HFFc6 (cell line): ENCODE measurements at regions not wholly inside any gene's neighbourhood (a gene's known extent, or its start where the extent isn't known, plus 50 kb on each side); places are given as distances from the start of the nearest gene placed in this dataset.
"Not testable (repeated sequence)": the region's sequence is repeated elsewhere in the genome, so short reads cannot be mapped to it uniquely, and the experiment has no call there.

Experiments
- DNase-seq: peaks from one replicate; pipeline ENCODE4 v3.0.0-alpha.2; 2018
- H3K27ac Mint-ChIP-seq: 2 replicates; pipeline ENCODE4 v1.8.0; 2020; ENCODE audit warnings: mild to moderate bottlenecking, mixed read lengths
- H3K27me3 Mint-ChIP-seq: 2 replicates; pipeline ENCODE4 v1.8.0; 2021; ENCODE audit warnings: mild to moderate bottlenecking, moderate library complexity, mixed read lengths; ENCODE audit not compliant: insufficient read depth
- H3K36me3 Mint-ChIP-seq: 2 replicates; pipeline ENCODE4 v1.8.0; 2021; ENCODE audit warnings: low read depth, mixed read lengths
- H3K4me1 Mint-ChIP-seq: 2 replicates; pipeline ENCODE4 v1.8.0; 2020; ENCODE audit warnings: low read depth, mixed read lengths
- H3K4me3 Mint-ChIP-seq: 2 replicates; pipeline ENCODE4 v1.8.0; 2020; ENCODE audit warnings: mild to moderate bottlenecking, moderate library complexity, mixed read lengths
- H3K9me3 Mint-ChIP-seq: 2 replicates; pipeline ENCODE4 v1.8.0; 2020; ENCODE audit warnings: mild to moderate bottlenecking, mixed read lengths
- TF ChIP-seq, protein P1 (sequence below): fragments of 200-600 bp; sonication (generic); IDR thresholded peaks from 2 replicates; pipeline ENCODE4 v1.5.0; 2021; ENCODE audit warnings: antibody characterized with exemption, mild to moderate bottlenecking

DNA sequence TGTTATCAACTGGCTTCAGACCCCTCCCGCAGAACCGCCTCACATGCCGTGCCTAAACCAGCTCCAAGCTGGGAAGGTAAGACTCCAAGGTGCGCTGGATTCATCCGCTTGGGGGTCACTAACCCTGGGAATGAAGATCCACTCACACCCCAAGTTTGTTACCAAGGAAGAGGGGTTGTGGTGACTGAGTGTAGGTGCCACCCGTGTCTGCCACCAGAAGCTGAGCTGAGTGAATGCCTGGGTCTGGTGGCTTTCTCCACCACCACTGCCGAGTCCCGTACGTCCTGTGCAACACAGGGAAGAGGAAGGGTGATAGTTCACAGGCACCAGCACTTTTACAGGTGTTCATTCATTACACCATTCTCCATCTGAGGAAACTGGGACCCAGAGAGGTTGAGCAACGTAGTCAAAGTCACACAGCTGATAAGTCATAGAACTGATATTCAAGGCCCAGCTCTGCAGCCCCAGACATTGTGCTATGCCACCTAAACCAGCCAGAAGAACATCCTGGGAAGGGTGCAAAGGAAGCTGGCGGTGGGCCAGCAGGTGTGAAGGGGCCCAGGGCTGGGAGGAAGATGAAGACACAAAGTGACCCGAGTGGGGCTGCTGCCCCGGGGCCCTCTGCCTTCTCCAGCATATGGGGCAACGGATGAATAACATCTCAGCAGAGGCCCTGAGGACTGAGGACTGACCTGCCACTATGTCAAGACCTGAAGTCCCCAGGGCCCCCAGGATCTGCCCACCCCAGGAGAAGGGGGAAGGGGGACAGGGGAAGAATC, 70.9 kb upstream of the PPP1R26 start:
- peaks cover 9% of the 10 kb centered on the region for H3K27me3 Mint-ChIP-seq
- H3K27ac Mint-ChIP-seq = no peak overlapping the region
- H3K4me3 Mint-ChIP-seq = no peak overlapping the region
- H3K4me1 Mint-ChIP-seq = no peaks in the 10 kb centered on the region
- H3K36me3 Mint-ChIP-seq = no peaks in the 10 kb centered on the region
- TF ChIP-seq, protein P1, sequence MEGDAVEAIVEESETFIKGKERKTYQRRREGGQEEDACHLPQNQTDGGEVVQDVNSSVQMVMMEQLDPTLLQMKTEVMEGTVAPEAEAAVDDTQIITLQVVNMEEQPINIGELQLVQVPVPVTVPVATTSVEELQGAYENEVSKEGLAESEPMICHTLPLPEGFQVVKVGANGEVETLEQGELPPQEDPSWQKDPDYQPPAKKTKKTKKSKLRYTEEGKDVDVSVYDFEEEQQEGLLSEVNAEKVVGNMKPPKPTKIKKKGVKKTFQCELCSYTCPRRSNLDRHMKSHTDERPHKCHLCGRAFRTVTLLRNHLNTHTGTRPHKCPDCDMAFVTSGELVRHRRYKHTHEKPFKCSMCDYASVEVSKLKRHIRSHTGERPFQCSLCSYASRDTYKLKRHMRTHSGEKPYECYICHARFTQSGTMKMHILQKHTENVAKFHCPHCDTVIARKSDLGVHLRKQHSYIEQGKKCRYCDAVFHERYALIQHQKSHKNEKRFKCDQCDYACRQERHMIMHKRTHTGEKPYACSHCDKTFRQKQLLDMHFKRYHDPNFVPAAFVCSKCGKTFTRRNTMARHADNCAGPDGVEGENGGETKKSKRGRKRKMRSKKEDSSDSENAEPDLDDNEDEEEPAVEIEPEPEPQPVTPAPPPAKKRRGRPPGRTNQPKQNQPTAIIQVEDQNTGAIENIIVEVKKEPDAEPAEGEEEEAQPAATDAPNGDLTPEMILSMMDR = no peak
- H3K9me3 Mint-ChIP-seq = peaks cover 7% of the 10 kb centered on the region; the same call in 1 of the 2 replicates
- no peak for DNase-seq

DNA sequence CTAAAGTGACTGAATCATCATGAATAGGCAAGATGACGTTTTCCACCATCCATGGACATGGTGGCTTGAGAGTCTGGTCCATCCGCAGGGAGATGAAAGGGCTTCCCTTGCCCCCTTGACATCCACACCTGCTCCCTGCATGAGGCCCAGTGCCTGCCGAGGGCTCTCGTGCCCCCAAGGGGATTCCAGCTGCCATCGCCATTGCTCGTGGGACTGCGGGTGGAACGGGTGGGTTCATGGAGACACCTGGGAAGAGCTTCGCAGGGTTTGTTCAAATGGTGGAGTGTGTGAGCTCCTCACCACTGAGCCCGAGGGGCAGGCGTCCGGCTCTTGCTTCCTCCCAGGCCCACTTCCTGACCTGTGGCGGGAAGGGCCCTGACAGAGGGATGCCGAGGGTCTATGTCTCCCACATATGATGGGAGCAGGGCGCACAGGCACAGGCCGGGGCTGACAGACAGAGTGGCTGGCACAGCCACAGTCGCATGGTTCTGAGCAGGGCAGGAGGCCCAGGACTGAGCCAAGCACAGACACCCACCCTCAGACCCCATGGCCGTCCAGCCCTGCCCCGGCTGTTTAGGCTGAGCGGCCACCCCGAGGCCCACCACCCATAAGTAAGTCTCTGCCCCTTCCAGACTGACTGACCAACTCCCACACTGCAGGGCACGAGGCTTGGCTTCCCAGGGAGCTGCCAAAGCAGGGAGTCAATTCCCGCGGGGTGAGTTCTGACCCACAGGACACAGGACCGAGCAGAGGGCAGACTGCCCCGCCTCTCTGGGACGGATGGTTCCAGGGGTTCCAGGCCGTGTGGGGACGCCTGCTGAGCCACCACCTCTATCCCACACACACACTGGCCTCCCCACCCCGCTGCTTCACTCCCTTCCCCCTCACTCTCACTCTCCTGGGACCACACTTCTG, 70.0 kb upstream of the PPP1R26 start:
- TF ChIP-seq, protein P1 = no peak

DNA sequence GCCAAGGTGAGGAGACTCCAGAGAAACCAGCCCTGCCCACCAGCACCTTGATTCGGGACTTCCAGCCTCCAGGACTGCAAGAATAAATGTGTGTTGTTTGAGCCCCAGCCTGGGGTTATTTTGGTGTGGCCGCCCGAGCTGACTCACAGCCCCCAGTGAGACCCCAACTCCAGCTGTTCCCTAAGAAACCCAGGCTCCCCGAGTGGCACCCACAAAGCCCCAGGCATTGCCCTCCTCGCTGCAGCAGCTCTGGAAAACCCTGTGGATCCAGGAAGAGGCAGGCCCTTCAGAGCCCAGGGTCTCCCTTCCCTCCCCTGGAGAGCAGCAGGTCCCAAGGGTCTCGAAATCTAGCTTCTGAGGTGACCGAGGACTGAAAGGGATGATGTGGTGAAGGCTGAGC, 69.2 kb upstream of the PPP1R26 start:
- Mint-ChIP-seq H3K36me3 (no peaks in the 10 kb centered on the region), H3K27me3 (peaks cover 8% of the 10 kb centered on the region), H3K9me3 (peaks cover 7% of the 10 kb centered on the region; the same call in 1 of the 2 replicates), H3K27ac (no peak overlapping the region), H3K4me3 (no peak overlapping the region), H3K4me1 (no peaks in the 10 kb centered on the region)
- DNase-seq = no peak
- TF ChIP-seq, protein P1 = no peak

More for the DNA sequence above, 70.0 kb upstream of the PPP1R26 start:
- no peak overlapping the region for H3K4me3 Mint-ChIP-seq
- no peak for DNase-seq
- no peaks in the 10 kb centered on the region for H3K36me3 Mint-ChIP-seq
- no peak overlapping the region for H3K27ac Mint-ChIP-seq
- H3K9me3 Mint-ChIP-seq = peaks cover 7% of the 10 kb centered on the region; the same call in 1 of the 2 replicates
- peaks cover 8% of the 10 kb centered on the region for H3K27me3 Mint-ChIP-seq
- no peaks in the 10 kb centered on the region for H3K4me1 Mint-ChIP-seq

DNA sequence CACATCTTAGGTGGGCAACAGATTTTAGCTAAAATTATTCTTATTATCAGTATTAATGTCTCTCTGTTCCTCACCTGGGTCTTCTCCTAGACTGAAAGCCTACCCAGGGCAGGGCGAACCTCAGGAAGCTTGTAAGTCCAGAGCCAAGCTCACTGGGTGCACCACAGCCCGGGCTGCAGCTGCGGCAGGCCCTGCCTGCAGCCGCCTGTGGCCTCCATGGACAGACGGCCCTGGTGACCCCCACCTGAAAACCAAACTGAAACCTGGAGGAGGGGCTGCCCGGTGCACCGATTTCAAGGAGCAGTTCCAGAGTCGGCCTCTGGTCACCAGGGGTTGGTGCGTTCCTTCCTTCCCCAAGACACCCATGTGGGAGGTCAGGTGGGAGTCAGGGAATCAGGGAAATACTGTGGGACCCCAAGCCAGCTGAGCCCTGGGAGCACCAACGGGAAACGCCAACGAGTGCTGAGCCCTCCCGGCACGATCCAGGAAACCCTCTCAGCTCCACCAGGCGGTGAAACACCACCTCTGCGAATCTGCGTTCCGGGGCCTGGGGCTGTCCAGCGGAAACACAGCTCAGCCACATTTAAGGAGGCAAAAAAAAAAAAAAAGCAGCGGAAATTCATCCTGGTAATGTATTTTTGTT, 68.6 kb upstream of the PPP1R26 start:
- DNase-seq = no peak
- Mint-ChIP-seq H3K4me3 (no peak overlapping the region), H3K27me3 (peaks cover 12% of the 10 kb centered on the region), H3K9me3 (peaks cover 7% of the 10 kb centered on the region; the same call in 1 of the 2 replicates), H3K36me3 (no peaks in the 10 kb centered on the region), H3K27ac (no peak overlapping the region), H3K4me1 (no peaks in the 10 kb centered on the region)
- TF ChIP-seq, protein P1 = no peak; the same call in 1 of the 2 replicates

DNA sequence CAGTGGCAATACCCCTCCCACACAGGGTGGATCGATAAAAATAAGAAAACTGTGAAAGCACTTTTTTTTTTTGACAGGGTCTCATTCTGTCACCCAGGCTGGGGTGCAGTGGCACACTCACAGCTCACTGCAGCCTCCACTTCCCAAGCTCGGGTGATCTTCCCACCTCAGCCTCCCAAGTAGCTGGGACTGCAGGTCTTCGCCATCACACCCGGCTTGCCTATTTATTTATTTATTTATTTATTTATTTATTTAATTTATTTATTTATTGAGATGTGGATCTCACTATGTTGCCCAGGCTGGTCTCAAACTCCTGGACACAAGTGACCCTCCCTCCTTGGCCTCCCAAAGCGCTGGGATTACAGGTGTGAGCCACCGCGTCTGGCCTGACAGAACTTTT, 68.0 kb upstream of the PPP1R26 start:
- not testable (repeated sequence) for DNase-seq, H3K27ac Mint-ChIP-seq, H3K9me3 Mint-ChIP-seq, H3K4me3 Mint-ChIP-seq, H3K4me1 Mint-ChIP-seq, H3K36me3 Mint-ChIP-seq
- peaks cover 12% of the 10 kb centered on the region for H3K27me3 Mint-ChIP-seq
